Skeletal muscle satellite cell (primary cell): ENCODE measurements at regions not wholly inside any gene's neighbourhood (a gene's known extent, or its start where the extent isn't known, plus 50 kb on each side); places are given as distances from the start of the nearest gene placed in this dataset.

ENCODE experiments used
- H3K27me3 ChIP-seq: 2 replicates; pipeline ENCODE4 v1.7.0; 2013; ENCODE audit warnings: low read length; ENCODE audit not compliant: control insufficient read depth, insufficient read depth
- H3K36me3 ChIP-seq: 2 replicates; pipeline ENCODE4 v1.7.0; 2013; ENCODE audit warnings: mild to moderate bottlenecking, control low read depth, low read length; ENCODE audit not compliant: insufficient read depth
- H3K4me1 ChIP-seq: 2 replicates; pipeline ENCODE4 v1.7.0; 2013; ENCODE audit warnings: low read length; ENCODE audit not compliant: control insufficient read depth, insufficient read depth
- H3K4me2 ChIP-seq: 2 replicates; pipeline ENCODE4 v1.7.0; 2013; ENCODE audit warnings: mild to moderate bottlenecking, low read length
- H3K4me3 ChIP-seq: 2 replicates; pipeline ENCODE4 v1.7.0; 2013; ENCODE audit warnings: low read length
- H3K9ac ChIP-seq: 2 replicates; pipeline ENCODE4 v1.7.0; 2013; ENCODE audit warnings: mild to moderate bottlenecking, low read depth, low read length, moderate library complexity
- H3K9me3 ChIP-seq: replicated peaks from 2 replicates; pipeline ENCODE4 v1.7.0; 2013; ENCODE audit warnings: mild to moderate bottlenecking, control low read depth, low read length

GRCh38 chr2:184261331-184261730, 337.0 kb upstream of the ZNF804A start:
- Histone ChIP-seq H3K4me2 (no peak overlapping the region), H3K9me3 (no peaks in the 10 kb centered on the region), H3K27me3 (no peaks in the 10 kb centered on the region), H3K36me3 (no peaks in the 10 kb centered on the region), H3K4me3 (no peak overlapping the region), H3K4me1 (no peaks in the 10 kb centered on the region), H3K9ac (no peak overlapping the region)

GRCh38 chr2:184261818-184262217, 336.5 kb upstream of the ZNF804A start:
- H3K27me3 ChIP-seq, result no peaks in the 10 kb centered on the region
- no peaks in the 10 kb centered on the region for H3K36me3 ChIP-seq
- no peak overlapping the region for H3K9ac ChIP-seq
- H3K4me2 ChIP-seq, result no peak overlapping the region
- no peak overlapping the region for H3K4me3 ChIP-seq
- no peaks in the 10 kb centered on the region for H3K4me1 ChIP-seq
- no peaks in the 10 kb centered on the region for H3K9me3 ChIP-seq

- Histone ChIP-seq H3K4me1 (no peaks in the 10 kb centered on the region), H3K4me3 (no peak overlapping the region), H3K36me3 (no peaks in the 10 kb centered on the region), H3K27me3 (no peaks in the 10 kb centered on the region), H3K9ac (no peak overlapping the region), H3K4me2 (no peak overlapping the region), H3K9me3 (no peaks in the 10 kb centered on the region)
Observed at GRCh38 chr2:184268900-184269477, 329.3 kb upstream of the ZNF804A start.

- Histone ChIP-seq H3K27me3 (no peaks in the 10 kb centered on the region), H3K4me2 (no peak overlapping the region), H3K4me1 (no peaks in the 10 kb centered on the region), H3K36me3 (no peaks in the 10 kb centered on the region), H3K4me3 (no peak overlapping the region), H3K9me3 (no peaks in the 10 kb centered on the region), H3K9ac (no peak overlapping the region)
Observed at GRCh38 chr2:184270660-184271059, 327.7 kb upstream of the ZNF804A start.

- no peaks in the 10 kb centered on the region for H3K4me1 ChIP-seq
- no peaks in the 10 kb centered on the region for H3K9me3 ChIP-seq
- no peak overlapping the region for H3K9ac ChIP-seq
- H3K27me3 ChIP-seq, result no peaks in the 10 kb centered on the region
- no peak overlapping the region for H3K4me3 ChIP-seq
- no peak overlapping the region for H3K4me2 ChIP-seq
- H3K36me3 ChIP-seq, result no peaks in the 10 kb centered on the region
Observed at GRCh38 chr2:184272056-184272455, 326.3 kb upstream of the ZNF804A start.

- Histone ChIP-seq H3K4me3 (no peak overlapping the region), H3K36me3 (no peaks in the 10 kb centered on the region), H3K9me3 (no peaks in the 10 kb centered on the region)
Observed at GRCh38 chr2:184294831-184295230, 303.5 kb upstream of the ZNF804A start.

GRCh38 chr2:184297085-184297484, 301.2 kb upstream of the ZNF804A start:
- H3K4me1 ChIP-seq, result no peaks in the 10 kb centered on the region
- no peaks in the 10 kb centered on the region for H3K27me3 ChIP-seq
- no peak overlapping the region for H3K4me2 ChIP-seq
- H3K36me3 ChIP-seq, result no peaks in the 10 kb centered on the region
- H3K9me3 ChIP-seq, result no peaks in the 10 kb centered on the region
- no peak overlapping the region for H3K4me3 ChIP-seq
- H3K9ac ChIP-seq, result no peak overlapping the region

More at GRCh38 chr2:184294831-184295230, 303.5 kb upstream of the ZNF804A start:
- no peak overlapping the region for H3K9ac ChIP-seq
- H3K4me1 ChIP-seq, result no peaks in the 10 kb centered on the region
- no peak overlapping the region for H3K4me2 ChIP-seq
- no peaks in the 10 kb centered on the region for H3K27me3 ChIP-seq

GRCh38 chr2:184302506-184302905, 295.8 kb upstream of the ZNF804A start:
- H3K9me3 ChIP-seq, result no peaks in the 10 kb centered on the region
- no peak overlapping the region for H3K9ac ChIP-seq
- H3K4me2 ChIP-seq, result no peak overlapping the region
- H3K36me3 ChIP-seq, result no peaks in the 10 kb centered on the region
- peaks cover 13% of the 10 kb centered on the region for H3K4me1 ChIP-seq
- no peak overlapping the region for H3K4me3 ChIP-seq
- no peaks in the 10 kb centered on the region for H3K27me3 ChIP-seq

- Histone ChIP-seq H3K4me2 (no peak overlapping the region), H3K36me3 (no peaks in the 10 kb centered on the region), H3K9ac (no peak overlapping the region), H3K4me3 (no peak overlapping the region), H3K4me1 (peaks cover 13% of the 10 kb centered on the region), H3K27me3 (no peaks in the 10 kb centered on the region), H3K9me3 (no peaks in the 10 kb centered on the region)
Observed at GRCh38 chr2:184304006-184304405, 294.3 kb upstream of the ZNF804A start.

GRCh38 chr2:184305105-184305504, 293.2 kb upstream of the ZNF804A start:
- Histone ChIP-seq H3K4me1 (peaks cover 13% of the 10 kb centered on the region), H3K27me3 (no peaks in the 10 kb centered on the region), H3K4me3 (no peak overlapping the region), H3K36me3 (no peaks in the 10 kb centered on the region), H3K9me3 (no peaks in the 10 kb centered on the region), H3K9ac (no peak overlapping the region), H3K4me2 (no peak overlapping the region)

- no peaks in the 10 kb centered on the region for H3K36me3 ChIP-seq
- no peaks in the 10 kb centered on the region for H3K27me3 ChIP-seq
- no peak overlapping the region for H3K4me2 ChIP-seq
Observed at GRCh38 chr2:184308706-184309105, 289.6 kb upstream of the ZNF804A start.

GRCh38 chr2:184312970-184313369, 285.4 kb upstream of the ZNF804A start:
- Histone ChIP-seq H3K9ac (no peak overlapping the region), H3K36me3 (no peaks in the 10 kb centered on the region), H3K4me1 (peaks cover 10% of the 10 kb centered on the region), H3K4me2 (no peak overlapping the region), H3K27me3 (no peaks in the 10 kb centered on the region), H3K9me3 (no peaks in the 10 kb centered on the region), H3K4me3 (no peak overlapping the region)

More at GRCh38 chr2:184308706-184309105, 289.6 kb upstream of the ZNF804A start:
- Histone ChIP-seq H3K9ac (no peak overlapping the region), H3K4me3 (no peak overlapping the region), H3K4me1 (peaks cover 7% of the 10 kb centered on the region), H3K9me3 (no peaks in the 10 kb centered on the region)
